HG02798 (cell line): ENCODE measurements at regions not wholly inside any gene's neighbourhood (a gene's known extent, or its start where the extent isn't known, plus 50 kb on each side); places are given as distances from the start of the nearest gene placed in this dataset.

Source experiments
- ATAC-seq: cut with Tn5 transposase; IDR thresholded peaks from one replicate; pipeline ENCODE4 v1.9.1; 2021; ENCODE audit warnings: mild to moderate bottlenecking; ENCODE audit not compliant: unreplicated experiment, poor library complexity

DNA sequence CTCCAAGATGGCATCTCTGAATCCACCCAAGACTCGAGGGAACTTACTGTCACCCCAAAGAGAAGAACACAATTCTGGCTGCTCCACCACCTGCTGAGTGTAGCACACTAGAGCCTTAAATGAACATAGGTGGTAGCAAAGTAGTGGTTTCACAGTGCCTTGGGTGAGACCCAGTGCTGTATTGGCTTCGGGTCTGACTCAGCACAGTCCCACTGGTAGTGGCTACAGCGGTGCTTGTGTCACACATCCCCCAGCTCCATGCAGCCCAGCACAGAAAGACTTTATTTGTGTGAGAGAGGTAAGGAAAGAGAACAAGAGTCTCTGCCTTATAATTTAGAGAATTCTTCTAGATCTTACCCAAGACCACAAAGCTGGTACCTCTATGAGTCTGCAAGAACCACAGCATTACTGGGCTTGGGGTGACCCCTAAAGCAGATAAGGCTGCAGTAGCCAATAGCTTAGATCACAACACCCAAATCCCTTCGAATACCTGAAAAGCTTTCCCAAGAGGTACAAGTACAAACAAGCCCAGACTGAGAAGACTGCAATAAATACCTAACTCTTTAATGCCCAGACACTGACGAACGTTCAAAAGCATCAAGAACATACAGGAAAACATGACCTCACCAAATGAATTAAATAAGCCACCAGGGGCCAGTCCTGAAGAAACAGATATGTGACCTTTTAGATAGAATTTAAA, 83.3 kb upstream of the SLC38A4 start:
- ATAC-seq, result no peak

DNA sequence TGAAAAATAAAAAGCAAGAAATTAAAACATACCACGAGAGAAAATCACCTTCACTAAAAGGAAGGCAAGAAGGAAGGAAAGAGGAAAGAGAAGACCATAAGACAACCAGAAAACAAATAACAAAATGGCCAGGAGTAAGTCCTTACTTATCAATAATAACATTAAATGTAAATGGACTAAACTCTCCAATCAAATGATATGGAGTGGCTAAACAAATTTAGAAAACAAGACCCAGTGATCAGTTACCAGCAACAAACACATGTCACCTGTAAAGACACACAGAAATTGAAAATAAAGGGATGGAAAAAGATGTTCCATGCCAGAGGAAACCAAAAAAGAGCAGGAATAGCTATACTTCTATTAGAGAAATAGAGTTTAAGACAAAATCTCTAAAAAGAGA, 85.0 kb upstream of the SLC38A4 start:
- ATAC-seq, result no peak

DNA sequence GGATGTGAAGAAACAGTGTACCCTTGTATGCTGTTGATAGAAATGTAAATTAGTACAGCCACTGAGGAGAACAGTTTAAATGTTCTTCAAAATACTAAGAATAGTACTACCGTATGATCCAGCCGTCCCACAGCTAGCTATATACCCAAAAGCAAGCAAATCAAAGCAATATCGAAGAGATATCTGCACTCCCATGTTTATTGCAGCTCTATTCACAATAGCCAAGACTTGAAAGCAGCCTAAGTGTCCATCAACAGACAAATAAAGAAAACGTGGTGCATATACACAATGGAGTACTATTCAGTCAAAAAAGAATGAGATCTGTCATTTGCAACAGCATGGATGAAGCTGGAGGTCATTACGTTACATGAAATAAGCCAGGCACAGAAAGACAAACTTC, 88.5 kb upstream of the SLC38A4 start:
- ATAC-seq, result no peak

DNA sequence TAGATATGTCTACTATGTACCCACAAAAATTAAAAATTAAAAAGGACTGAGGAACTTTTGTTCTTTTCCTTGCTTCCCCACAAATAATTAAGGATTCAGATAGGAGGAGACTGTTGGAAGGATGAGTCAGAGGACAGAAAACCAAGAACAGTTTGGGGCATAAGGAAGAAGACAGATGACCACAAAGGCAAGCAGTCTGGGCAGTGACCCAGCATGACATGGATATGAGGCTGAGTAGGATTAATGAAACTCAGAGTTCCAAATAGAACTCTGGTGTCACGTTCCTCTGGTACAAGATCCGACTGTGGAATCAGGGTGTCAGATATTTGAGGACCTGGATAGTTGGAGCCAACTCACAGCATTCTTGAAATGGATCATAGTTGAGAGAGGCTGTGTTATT, 89.3 kb upstream of the SLC38A4 start:
- no peak for ATAC-seq

DNA sequence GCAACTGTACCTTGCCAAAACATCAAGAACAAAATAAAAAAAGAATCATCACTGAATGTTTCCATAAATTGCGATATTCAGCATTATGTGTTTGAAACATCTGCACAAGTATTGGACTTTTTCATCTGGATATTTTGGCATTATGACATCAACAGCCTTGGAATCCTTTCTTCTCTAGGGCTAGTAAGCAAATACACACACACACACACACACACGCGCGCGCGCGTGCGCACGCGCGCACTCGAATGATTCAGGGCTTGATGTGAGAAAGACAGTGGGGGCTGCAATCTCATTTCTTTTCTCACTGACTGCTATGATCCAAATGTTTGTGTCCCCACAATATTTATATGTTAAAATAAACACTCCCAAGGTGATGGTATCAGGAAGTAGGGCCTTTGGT, 90.0 kb upstream of the SLC38A4 start:
- no peak for ATAC-seq

DNA sequence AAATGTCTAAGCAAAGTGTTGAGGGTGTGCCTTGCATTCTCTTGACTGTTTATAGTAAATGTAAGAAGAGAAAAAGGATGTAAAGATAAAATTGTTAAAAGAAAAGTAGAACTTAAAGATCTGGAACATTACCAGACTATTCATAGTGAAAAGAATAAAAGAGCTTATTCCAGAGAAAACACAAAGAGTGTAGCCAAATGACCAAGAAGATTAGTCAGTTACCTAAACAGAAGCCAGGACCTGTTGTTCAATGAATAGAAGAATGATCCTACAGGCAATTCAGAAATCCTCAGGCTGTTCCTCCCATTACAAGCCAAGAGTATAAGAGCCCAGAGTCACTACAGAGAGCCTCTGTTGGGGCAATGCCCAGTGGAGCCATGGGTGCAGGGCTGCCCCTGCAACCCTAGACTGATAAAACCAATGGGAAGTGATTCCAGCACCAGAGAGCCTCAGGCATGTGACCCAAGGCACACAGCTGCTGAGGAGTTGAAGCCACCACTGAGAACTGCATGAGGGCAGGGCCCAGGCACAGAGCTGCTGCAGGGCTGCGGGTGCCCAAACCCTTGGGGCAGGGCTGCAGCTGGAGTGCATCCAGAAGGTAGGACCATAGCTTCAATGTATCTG, 91.1 kb upstream of the SLC38A4 start:
- ATAC-seq, result no peak

DNA sequence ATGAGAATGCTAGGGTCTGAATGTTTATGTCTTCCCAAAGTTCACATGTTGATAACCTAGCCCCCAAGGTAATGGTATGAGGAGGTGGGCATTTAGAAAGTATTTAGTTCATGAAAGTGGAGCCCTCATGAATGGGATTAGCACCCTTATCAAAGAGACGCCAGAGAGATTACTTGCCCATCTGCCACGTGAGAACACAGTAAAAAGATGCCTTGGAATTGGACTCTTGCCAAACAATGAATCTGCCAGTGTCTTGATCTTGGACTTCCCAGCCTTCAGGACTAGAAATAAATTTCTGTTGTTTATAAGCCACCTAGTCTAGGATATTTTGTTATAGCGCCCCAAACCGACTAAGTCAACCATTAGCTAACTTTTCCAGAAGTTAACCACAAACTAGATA, 92.0 kb upstream of the SLC38A4 start:
- no peak for ATAC-seq

DNA sequence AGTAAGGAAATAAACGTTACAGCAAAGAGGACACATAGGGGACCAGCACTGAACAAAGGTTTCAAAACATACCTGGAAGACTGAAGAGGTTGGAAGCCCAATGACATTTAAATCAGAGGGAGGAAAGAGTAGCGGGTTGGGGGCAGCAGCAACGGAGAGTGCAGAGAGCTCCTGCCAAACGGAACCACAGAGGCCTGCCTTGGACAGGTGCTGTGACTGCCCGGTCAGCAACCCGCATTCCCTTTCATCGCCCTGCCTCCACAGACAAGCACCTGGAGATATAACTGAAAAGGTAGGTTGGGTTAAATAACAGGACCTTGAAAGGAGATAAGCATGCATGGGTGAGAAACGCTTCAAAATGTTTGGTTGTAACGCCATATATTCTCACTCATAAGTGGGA, 92.8 kb upstream of the SLC38A4 start:
- ATAC-seq, result no peak

DNA sequence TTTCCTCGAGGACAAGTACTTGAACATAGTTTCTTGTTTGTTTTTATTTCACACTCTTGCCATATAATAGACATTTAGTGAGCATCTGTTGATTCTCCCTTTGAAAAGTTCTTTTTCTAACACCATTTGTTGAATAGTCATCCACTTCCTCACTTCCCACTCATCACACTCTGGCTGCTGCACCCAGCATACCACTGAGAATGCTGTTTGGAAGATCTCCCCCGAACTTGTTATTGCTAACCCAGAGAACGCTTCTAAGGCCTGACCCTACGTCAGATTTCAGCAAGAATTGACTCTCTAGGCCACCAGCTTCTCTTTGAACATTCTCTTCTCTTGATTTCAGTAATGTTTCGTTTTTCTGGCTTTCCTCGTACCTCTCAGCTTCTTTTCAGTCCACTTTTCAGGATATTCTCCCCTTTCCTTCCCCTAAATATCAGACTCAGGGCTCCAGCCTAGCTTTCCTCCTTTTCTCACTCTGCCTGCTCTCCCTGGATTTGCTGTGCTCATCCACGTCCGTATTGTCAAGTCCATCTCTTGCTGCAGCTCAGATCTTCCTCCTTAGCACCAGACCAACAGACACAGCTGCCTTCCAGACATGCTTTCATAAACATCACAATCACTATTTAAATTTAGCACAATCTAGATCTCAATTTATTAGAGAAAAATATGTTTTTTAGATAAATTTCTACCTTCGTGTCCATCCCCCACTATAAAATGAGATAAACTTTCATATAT, 94.0 kb upstream of the SLC38A4 start:
- no peak for ATAC-seq

DNA sequence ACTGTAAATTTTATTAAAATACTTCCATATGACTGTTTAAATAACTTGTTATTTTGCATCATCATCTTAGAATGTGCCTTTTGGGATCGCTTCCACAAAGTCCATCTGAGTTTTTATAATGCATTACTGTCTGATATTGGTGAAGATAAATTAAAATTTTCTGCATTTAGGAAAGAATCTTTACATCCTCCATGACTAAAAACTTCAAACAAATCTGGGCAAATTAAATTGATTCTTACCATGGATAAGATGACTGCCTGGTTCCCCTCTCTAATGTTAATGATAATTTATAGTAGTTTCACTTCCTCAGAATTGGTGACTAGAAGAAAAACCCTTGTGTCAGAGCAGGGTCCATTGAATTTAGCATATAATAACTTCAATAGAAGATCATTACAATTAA, 94.7 kb upstream of the SLC38A4 start:
- ATAC-seq, result peak; percentile 57

DNA sequence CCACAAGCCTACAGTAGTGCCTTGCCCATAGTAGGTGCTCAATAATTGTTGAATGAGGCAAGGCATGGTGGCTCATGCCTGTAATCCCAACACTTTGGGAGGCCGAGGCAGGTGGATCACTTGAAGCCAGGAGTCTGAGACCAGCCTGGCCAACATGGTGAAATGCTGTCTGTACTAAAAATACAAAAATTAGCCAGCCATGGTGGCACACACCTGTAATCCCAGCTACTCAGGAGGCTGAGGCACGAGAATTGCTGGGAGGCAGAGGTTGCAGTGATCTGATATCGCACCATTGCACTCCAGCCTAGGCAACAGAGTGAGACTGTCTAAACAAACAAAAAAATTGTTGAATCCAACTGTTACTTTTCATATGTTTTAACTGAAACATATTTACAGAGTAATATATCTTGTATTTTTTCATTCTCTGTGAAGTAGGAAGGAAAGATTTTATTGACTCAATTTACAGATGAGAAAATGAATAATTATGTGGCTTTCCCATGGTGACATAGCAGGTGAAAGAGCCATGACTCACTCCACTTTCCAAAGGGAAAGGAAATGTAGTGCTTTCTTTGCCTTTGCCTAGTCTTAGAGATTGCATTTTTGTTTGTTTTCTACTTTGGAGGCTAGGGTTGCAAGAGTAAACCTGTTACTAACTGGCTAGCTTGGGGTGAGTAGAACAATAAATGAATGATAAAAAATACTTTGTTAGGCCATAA, 95.4 kb upstream of the SLC38A4 start:
- no peak for ATAC-seq

DNA sequence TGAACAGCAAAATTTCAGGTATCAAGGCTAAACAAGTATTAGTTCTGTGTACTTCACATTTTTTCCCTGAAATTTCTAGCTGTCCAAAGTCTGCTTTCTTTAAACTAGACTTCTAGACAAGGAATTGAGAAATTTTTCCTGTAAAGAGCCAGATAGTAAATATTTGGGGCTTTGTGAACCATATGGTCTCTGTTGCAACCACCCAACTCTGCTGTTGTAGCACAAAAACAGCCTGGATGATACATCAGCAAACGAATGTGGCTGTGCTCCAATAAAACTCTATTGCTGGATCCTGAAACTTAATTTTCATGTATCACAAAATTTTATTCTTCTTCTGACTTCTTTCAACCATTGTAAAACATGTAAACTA, 96.0 kb upstream of the SLC38A4 start:
- ATAC-seq, result no peak

DNA sequence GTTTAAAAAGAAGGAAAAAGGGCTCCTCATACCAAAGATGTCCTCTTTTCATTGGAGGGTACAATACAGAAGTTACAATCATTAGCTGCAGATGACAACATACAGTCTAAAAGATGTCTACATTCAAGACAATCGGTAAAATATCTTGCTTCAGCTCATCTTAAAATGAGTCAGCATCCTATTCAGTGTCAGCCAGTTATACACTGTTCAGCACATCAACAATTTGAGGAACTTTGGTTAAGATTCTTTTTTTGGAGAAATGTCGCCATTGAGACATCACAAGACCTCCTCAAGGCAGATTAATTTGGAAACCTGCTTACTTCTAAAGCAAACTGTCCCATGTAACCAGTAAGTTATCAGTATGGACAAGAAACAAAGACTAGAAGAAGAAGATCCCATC, 100.7 kb upstream of the SLC38A4 start:
- no peak for ATAC-seq

DNA sequence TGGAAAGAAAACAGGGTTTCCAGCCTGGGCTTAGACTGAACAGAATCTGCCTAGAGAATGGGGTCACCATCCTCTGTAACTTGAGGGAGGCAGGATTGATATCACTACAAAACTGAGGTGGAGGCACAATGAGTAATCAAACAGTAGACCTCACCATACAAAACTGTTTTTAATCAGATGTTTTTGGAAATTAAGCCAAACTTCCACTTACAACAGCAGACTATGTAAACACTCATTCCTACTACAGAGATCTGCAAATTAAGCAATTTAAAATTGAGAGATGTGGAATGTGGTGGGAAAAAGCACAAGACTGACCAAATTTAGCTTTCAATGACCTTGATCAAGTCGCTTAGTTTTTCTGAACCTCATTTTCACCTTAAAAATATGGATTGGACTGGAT, 104.3 kb upstream of the SLC38A4 start:
- ATAC-seq, result no peak

DNA sequence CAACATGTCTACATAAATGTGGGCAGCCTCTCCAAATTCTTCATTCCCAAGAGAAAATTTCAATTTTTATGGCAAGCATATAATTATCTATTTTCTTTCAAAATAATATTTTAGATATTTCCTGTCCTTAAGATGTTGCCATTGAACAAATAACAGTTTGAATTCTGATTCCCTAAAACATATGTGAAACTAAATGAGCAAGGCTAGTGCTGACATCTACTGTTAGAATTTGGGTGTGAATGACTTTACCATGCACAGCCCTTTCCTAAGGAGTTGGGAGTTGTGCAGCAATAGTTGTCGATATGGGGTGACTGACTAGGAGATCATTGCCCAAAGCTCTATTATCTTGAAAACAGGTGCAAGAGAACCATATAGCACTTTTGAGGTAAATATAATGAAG, 108.2 kb upstream of the SLC38A4 start:
- no peak for ATAC-seq

DNA sequence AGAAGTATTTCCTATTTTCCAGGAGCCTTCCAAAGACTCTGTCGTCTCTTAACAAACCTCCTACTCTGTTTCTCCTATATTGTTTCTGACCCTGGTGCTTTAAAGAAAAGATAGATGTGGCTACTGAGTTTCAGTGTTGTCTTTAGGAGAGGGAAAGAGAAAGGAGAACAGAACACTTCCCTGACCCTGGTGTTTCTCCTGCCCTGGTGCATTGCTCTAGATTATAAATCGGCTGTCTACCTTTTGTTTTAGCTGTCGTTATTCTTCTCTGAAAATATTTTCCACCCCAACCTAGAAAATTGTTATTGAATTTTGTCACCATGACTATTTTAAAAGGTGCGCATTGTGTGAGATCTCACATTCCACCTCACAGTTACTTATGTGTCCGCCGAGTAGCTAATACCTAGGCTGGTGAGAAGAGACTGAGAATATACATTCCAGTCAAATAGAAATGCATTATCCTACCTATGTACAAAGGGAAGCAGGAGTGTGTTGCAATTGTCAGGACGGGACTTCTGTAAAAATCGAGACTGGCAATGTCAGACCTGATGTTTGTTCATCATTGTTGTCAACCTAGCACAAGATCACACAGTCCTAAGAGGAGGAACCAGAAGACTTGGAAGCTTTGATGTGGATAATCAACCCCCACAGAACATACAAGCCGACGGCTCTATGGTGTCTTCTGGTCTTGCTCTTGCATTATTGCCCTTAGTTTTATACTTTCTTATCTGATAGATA, 108.7 kb upstream of the SLC38A4 start:
- no peak for ATAC-seq

DNA sequence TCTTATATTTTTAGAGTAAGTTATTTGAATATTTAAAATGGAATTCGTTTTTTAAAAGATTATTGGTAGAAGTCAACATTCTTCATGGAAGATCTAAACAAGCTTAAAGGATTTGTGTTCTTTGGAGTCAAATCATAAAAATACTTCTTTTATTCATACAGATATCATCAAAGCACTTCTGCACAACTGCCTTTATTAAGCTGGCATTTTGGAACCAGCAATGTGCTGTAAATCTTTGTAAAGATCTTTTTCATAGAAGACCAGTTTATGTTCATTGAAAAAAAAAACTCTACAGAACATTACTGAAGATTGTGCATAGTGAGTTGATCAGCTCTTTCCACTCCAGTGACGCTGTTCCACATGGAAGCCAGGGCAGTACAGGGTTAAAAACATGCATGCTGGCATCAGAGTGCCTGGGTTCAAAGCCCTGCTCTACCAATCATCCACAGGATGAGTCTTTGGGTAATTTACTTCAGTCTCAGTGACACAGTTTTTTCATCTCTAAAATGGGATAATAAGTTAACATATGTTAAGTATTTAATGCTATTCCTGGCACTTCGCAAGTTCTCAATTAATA, 109.6 kb upstream of the SLC38A4 start:
- ATAC-seq, result no peak

DNA sequence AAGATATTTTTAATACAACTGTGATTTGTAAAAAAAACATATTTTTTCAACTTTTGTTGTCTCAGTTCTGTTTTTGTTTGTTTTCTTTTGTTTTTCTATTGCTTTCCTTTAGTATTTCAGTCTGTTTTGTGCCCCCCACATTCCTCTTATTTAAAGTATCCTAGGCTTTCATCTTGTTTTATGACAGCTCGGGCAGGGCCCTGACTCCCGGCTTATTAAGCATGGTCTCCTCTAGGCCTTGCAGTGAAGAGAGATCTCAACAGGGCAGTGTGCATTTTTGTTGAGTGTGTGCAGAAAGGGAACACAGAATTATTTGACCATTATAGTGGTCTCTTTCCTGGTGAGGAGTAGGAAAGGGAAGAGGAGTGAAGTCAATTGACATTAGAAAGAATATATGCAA, 110.2 kb upstream of the SLC38A4 start:
- no peak for ATAC-seq

DNA sequence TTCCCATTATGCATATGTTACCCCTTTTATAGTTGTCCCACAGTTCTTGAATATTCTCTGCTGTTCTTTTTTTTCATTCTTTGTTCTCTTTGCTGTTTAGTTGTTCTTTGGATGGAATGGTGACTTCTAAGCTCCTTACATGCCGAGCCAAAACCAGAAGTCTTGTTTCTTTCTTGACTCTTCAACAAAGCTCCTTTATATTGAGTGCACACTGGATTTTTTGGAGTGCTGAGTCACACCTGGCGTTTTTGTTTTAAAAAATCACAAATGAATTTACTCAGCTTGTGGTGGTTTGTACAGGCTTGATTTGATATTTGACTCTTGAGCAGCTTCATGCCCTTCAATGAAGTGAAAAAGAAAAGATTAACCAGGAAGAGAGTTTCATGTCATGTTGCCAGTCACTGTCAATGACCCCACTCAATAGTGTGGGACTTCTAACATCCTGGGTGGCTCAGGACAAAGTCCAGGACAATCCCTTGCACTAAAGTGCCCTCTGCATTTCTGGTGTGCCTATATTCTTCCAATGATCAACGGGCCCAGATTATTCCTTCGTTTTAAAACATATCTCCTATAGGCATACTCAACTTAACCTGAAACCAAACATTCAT, 112.4 kb upstream of the SLC38A4 start:
- ATAC-seq, result no peak

DNA sequence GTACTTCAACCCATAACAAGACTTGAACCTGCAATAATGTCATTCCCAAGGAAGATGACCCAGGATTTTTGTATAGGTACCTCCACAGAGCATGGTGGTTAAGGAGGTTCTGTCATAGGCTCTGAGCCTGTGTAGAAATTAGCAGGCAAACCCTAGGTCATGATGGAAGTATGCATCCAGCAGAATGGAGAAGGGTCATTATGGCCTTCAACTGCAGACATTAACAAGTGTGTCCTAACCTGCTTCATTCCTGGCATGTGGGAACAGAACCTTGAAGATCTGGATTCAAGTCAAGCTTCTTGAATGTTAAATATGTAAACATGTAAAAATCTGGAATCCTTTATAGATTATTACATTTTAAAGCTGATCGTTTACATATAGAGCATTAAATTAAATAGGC, 116.2 kb upstream of the SLC38A4 start:
- no peak for ATAC-seq
